Fibroblast of peridontal ligament (primary cell): ENCODE measurements at regions not wholly inside any gene's neighbourhood (a gene's known extent, or its start where the extent isn't known, plus 50 kb on each side); places are given as distances from the start of the nearest gene placed in this dataset.
A peak's percentile ranks its signal among the peaks of the same experiment; 100 is the strongest.
"Not testable (repeated sequence)": the region's sequence is repeated elsewhere in the genome, so short reads cannot be mapped to it uniquely, and the experiment has no call there.

Experiments used
- DNase-seq: peaks from one replicate; pipeline ENCODE4 v3.0.0-alpha.2; 2010; ENCODE audit errors: extremely low read depth

- peak; percentile 34 for DNase-seq
Observed at GRCh38 chr2:200101922-200102321, 146.5 kb downstream of the MAIP1 start.

GRCh38 chr2:200102971-200103370 lies 147.6 kb downstream of the MAIP1 start:
- no peak for DNase-seq

- DNase-seq, result peak; percentile 47
Observed at GRCh38 chr2:200104015-200104414, 148.6 kb downstream of the MAIP1 start.

DNA sequence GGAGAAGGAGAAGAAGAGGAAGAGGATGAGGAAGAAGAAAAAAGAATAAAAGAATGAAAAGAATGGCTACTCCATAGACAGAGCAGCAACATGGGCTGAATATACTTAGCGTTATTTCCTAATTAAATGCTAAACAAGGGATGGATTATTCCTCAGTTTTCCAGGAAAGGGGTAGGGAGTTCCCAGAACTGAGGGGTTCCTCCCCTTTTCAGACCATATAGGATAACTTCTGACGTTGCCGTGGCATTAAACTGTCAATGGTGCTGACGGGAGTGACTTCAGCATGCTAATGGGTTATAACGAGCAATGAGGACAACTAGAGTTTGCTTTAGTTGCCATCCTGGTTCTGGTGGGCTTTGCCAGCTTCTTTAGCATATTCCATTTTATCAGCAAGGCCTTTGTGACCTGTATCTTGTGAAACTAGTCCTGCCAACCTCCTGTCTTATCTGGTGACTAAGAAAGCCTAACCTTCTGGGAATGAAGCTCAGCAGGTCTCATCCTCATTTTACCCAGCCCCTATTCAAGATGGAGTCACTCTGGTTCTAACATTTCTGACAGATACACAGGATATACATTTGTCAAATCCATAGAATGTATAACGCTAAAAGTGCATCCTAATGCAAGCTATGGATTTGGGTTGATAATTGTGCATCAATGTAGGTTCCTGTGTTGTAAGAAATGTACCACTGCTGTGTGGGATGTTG lies 152.3 kb downstream of the MAIP1 start:
- no peak for DNase-seq

DNA sequence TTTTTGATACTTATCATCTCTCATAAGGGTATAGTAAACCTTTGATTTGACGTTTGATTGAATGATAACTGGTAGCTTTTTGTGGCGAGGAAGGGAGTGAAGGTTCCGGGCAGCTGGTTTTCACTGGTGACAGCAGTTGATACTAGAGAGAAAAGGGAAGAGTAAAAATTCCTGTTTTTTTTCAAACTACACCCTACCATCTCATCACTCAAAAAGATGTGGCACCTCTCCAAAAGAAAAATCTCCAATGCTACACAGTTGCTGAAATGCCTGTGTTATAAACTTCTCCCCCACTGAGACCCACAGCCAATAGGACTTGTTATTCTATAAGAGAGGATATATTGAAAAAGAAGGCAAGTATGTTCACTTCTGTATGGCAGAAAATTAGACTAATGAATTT lies 154.0 kb downstream of the MAIP1 start:
- DNase-seq, result no peak

DNA sequence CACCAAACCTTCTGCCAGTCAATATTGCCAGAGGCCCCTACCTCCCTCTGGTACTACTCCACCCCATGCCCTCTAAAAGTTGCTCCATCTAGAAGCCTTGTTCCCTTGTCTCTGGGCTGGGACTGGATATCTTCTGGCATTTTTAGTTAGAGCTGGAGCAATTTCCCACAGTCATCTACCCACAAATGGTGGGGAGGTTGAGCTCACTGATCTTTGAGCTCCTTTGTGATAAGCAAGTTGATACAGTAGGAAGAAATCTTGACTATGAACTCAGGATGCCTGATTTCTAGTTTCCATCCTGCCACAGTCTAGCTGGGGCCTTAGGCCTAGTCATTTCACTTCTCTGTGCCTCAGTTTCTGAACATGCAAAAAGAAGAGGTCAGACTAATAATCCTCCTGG lies 155.0 kb downstream of the MAIP1 start:
- DNase-seq, result no peak

DNA sequence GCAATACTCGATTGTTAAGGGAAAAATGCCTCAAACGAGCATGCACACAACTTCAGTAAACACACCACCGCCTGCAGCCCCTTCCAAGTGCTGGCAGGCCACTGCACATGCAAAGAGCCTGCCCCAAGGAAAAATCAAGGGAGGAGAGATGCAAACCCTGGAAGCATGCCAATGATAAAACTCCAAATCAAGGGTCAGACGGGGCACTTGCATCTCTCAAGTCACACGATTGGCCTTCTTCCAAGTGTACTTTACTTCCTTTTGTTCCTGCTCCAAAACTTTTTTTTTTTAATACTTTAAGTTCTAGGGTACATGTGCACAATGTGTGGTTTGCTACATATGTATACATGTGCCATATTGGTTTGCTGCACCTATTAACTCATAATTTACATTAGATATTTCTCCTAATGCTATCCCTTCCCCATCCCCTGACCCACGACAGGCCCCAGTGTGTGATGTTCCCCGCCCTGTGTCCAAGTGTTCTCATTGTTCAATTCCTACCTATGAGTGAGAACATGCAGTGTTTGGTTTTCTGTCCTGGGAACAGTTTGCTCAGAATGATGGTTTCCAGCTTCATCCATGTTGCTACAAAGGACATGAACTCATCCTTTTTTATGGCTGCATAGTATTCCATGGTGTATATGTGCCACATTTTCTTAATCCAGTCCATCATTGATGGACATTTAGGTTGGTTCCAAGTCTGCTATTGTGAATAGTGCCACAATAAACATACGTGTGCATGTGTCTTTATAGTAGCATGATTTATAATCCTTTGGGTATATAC lies 157.8 kb downstream of the MAIP1 start:
- not testable (repeated sequence) for DNase-seq

GRCh38 chr2:200119236-200119635 lies 163.9 kb downstream of the MAIP1 start:
- DNase-seq, result no peak

- peak; percentile 23 for DNase-seq
Observed at GRCh38 chr2:200121931-200122330, 166.5 kb downstream of the MAIP1 start.

- peak; percentile 24 for DNase-seq
Observed at GRCh38 chr2:200122683-200123082, 167.3 kb downstream of the MAIP1 start.

GRCh38 chr2:200124665-200125368 lies 169.4 kb downstream of the MAIP1 start:
- not testable (repeated sequence) for DNase-seq

- DNase-seq, result no peak
Observed at GRCh38 chr2:200125444-200126284, 170.3 kb downstream of the MAIP1 start.

GRCh38 chr2:200126285-200126670 lies 170.9 kb downstream of the MAIP1 start:
- not testable (repeated sequence) for DNase-seq

DNA sequence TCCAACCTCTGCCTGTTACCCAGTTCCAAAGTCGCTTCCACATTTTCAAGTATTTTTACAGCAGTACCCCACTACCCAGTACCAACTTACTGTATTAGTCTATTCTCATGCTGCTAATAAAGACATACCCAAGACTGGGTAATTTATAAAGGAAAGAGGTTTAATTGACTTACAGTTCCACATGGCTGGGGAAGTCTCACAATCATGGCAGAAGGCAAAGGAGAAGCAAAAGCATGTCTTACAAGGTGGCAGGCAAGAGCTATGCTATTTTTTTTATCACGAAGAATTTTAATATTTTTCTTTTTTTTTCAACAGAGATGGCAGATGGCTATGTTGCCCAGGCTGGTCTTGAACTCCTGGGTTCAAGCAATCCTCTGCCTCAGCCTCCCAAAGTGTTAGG lies 171.3 kb downstream of the MAIP1 start:
- DNase-seq, result not testable (repeated sequence)

- DNase-seq, result peak; percentile 95
Observed at GRCh38 chr2:200127848-200128247, 172.5 kb downstream of the MAIP1 start.

GRCh38 chr2:200128296-200128695 lies 172.9 kb downstream of the MAIP1 start:
- DNase-seq, result no peak

GRCh38 chr2:200129721-200130462 lies 174.5 kb downstream of the MAIP1 start:
- no peak for DNase-seq

DNA sequence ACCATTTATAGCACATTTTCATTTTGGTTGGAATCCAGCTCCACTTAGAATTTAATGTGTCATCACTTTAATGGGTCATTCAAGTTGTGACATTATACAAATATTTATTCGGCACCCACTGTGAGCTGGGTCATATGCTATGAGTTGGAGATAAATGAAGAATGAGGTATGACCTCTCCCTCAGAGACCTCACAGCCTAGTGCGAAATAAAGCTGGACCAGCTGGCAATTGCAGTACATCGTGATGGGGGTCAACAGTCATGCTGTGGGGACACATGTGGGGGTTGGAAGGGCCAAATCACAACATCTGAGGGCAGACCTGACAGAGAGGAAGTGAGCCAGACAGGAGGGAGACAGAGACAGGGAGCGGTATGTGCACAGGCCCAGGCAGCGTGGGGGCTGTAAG lies 175.4 kb downstream of the MAIP1 start:
- no peak for DNase-seq

DNA sequence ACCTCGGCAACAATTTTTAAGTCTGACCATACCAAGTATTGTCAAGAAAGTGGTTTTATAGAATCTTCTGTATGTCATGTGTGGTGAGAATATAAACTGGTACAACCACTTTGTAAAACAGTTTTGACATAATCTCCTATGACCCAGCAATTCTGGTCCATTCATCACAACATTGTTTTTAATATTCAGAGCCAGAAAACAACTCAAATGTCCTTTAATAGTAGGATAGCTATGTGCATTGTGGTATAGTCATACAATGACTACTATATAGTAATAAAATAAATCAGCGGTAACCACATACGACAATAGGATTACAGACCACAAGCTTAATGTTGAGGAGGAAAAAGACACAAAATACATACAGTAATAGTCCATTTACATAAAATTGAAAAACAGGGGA lies 175.2 kb upstream of the SPATS2L start:
- no peak for DNase-seq

DNA sequence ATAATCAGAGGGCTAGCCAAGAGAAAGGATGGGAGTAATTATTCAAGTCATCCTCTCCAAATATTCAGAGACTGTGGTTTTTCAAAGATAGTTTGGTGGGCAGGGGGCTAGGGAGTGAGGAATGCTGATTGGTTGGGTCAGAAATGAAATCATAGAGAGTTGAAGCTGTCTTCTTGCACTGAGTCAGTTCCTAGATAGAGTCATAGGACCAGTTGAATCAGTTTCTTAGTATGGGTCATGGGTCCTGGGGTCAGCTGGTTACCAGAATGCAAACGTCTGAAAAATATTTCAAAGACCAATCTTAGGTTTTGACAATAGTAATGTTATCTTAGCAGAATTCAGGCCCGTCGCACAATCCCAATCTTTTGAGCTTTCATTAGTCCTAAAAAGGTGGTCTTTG lies 171.4 kb upstream of the SPATS2L start:
- DNase-seq, result no peak

DNA sequence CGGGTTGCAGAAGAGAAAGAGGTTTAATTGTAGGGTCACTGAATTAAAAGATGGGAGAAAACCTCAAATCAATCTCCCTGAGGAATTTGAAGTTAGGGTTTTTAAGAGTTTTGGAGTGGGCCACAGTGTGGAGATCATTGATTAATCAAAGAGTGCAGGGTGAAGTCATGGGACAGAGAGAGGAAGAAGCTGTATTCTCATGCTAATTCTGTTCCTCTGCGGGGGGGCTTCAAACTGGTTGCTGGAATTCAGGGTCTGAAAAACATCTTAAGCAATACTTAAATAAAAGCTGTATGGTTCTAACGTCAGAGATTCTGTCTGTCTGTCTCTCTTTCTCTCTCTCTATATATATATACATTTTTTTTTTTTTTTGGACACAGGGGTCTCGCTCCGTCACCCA lies 169.8 kb upstream of the SPATS2L start:
- DNase-seq, result no peak
